ENCODE measurements at regions not wholly inside any gene's neighbourhood (a gene's known extent, or its start where the extent isn't known, plus 50 kb on each side); places are given as distances from the start of the nearest gene placed in this dataset.

GRCh38 chr2:150402953-150403352 is 84.5 kb downstream of the RND3 start:
- Histone ChIP-seq H3K27me3 (ENCODE audit: insufficient read depth, insufficient read length) (no peaks in the 10 kb centered on the region), H3K9ac (ENCODE audit: insufficient read length, low read depth) (no peak overlapping the region), H3K9me3 (ENCODE audit: insufficient read depth, low read length) (no peaks in the 10 kb centered on the region), H3K36me3 (ENCODE audit: insufficient read depth, insufficient read length, low read length) (no peaks in the 10 kb centered on the region), H3K4me1 (ENCODE audit: insufficient read depth, insufficient read length) (no peaks in the 10 kb centered on the region), H3K4me3 (ENCODE audit: insufficient read length, low read depth) (no peak overlapping the region)
- no peak for TF ChIP-seq ZNF274 (IDR thresholded peaks at IDR 0.05; ENCODE audit: low read depth, low read length)
- no peak for TF ChIP-seq YY1 (IDR thresholded peaks at IDR 0.05; ENCODE audit: insufficient read depth, insufficient read length)
- no peak for TF ChIP-seq SUZ12 (IDR thresholded peaks at IDR 0.05; ENCODE audit: extremely low read depth, insufficient read depth, insufficient read length)
- no peak for DNase-seq (ENCODE audit: low read depth, low spot score)

- no peak for TF ChIP-seq SUZ12 (IDR thresholded peaks at IDR 0.05; ENCODE audit: extremely low read depth, insufficient read depth, insufficient read length)
Observed at GRCh38 chr2:150400849-150401248, 86.6 kb downstream of the RND3 start.

GRCh38 chr2:150392614-150393013 is 94.9 kb downstream of the RND3 start:
- DNase-seq (ENCODE audit: low read depth, low spot score), result no peak
- H3K9ac ChIP-seq (ENCODE audit: insufficient read length, low read depth), result no peak overlapping the region
- H3K4me1 ChIP-seq (ENCODE audit: insufficient read depth, insufficient read length), result no peaks in the 10 kb centered on the region
- H3K9me3 ChIP-seq (ENCODE audit: insufficient read depth, low read length), result no peaks in the 10 kb centered on the region
- no peaks in the 10 kb centered on the region for H3K36me3 ChIP-seq (ENCODE audit: insufficient read depth, insufficient read length, low read length)
- TF ChIP-seq SUZ12 (IDR thresholded peaks at IDR 0.05; ENCODE audit: extremely low read depth, insufficient read depth, insufficient read length) (no peak), ZNF274 (IDR thresholded peaks at IDR 0.05; ENCODE audit: low read depth, low read length) (no peak), YY1 (IDR thresholded peaks at IDR 0.05; ENCODE audit: insufficient read depth, insufficient read length) (no peak)
- no peaks in the 10 kb centered on the region for H3K27me3 ChIP-seq (ENCODE audit: insufficient read depth, insufficient read length)
- H3K4me3 ChIP-seq (ENCODE audit: insufficient read length, low read depth), result no peak overlapping the region

More at GRCh38 chr2:150400849-150401248, 86.6 kb downstream of the RND3 start:
- DNase-seq (ENCODE audit: low read depth, low spot score), result no peak
- H3K4me3 ChIP-seq (ENCODE audit: insufficient read length, low read depth), result no peak overlapping the region
- no peak overlapping the region for H3K9ac ChIP-seq (ENCODE audit: insufficient read length, low read depth)
- no peaks in the 10 kb centered on the region for H3K4me1 ChIP-seq (ENCODE audit: insufficient read depth, insufficient read length)
- H3K27me3 ChIP-seq (ENCODE audit: insufficient read depth, insufficient read length), result no peaks in the 10 kb centered on the region
- no peaks in the 10 kb centered on the region for H3K9me3 ChIP-seq (ENCODE audit: insufficient read depth, low read length)
- H3K36me3 ChIP-seq (ENCODE audit: insufficient read depth, insufficient read length, low read length), result no peaks in the 10 kb centered on the region

DNA sequence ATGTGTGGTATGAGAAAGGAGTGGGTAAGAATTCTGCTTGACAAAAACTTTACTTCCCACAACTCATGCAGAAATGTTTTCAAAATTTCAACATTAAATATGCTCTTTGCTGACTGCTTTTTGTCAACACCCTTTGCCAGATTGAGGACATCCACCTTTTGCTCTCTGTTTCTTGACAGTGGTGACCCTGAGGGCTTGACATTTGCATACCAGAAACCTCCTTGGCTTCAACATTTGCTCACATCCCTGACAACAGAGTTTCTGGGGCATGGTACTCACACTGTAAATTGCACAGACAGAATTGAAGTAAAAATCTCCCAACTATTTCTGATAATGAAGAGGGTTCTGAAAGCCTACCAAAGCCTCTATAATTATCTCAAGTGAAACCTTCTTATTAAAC is 95.7 kb downstream of the RND3 start:
- H3K27me3 ChIP-seq (ENCODE audit: insufficient read depth, insufficient read length), result no peaks in the 10 kb centered on the region
- H3K9ac ChIP-seq (ENCODE audit: insufficient read length, low read depth), result no peak overlapping the region
- H3K9me3 ChIP-seq (ENCODE audit: insufficient read depth, low read length), result 0 out of 2 replicates have a peak, but pooled peaks cover under 1% of the 10 kb centered on the region
- no peaks in the 10 kb centered on the region for H3K36me3 ChIP-seq (ENCODE audit: insufficient read depth, insufficient read length, low read length)
- DNase-seq (ENCODE audit: low read depth, low spot score), result no peak
- H3K4me3 ChIP-seq (ENCODE audit: insufficient read length, low read depth), result no peak overlapping the region
- TF ChIP-seq ZNF274 (IDR thresholded peaks at IDR 0.05; ENCODE audit: low read depth, low read length), result no peak
- no peak for TF ChIP-seq SUZ12 (IDR thresholded peaks at IDR 0.05; ENCODE audit: extremely low read depth, insufficient read depth, insufficient read length)
- no peak for TF ChIP-seq YY1 (IDR thresholded peaks at IDR 0.05; ENCODE audit: insufficient read depth, insufficient read length)
- no peaks in the 10 kb centered on the region for H3K4me1 ChIP-seq (ENCODE audit: insufficient read depth, insufficient read length)

DNA sequence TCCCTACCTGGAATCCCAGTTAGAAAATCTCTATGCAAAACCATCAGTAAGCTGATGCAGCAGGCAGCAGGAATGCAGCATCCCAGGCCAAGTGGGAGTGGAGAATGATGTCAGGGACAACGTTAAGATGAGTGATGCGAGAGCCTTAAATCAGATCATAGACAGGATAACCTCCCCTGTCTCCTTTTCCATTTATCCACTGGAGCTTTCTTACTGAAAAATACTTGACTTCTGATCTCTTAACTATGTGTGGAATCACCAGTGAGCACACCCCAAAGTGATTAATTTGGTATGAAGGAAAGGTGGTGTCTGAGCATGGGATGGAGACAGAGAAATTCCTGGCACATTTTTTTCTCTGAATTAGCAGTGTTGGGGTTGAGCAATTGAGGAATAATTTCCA is 98.0 kb downstream of the RND3 start:
- TF ChIP-seq ZNF274 (IDR thresholded peaks at IDR 0.05; ENCODE audit: low read depth, low read length) (no peak), SUZ12 (IDR thresholded peaks at IDR 0.05; ENCODE audit: extremely low read depth, insufficient read depth, insufficient read length) (no peak), YY1 (IDR thresholded peaks at IDR 0.05; ENCODE audit: insufficient read depth, insufficient read length) (no peak)
- H3K4me3 ChIP-seq (ENCODE audit: insufficient read length, low read depth), result no peak overlapping the region
- H3K27me3 ChIP-seq (ENCODE audit: insufficient read depth, insufficient read length), result no peaks in the 10 kb centered on the region
- H3K36me3 ChIP-seq (ENCODE audit: insufficient read depth, insufficient read length, low read length), result no peaks in the 10 kb centered on the region
- no peak for DNase-seq (ENCODE audit: low read depth, low spot score)
- H3K9me3 ChIP-seq (ENCODE audit: insufficient read depth, low read length), result 0 out of 2 replicates have a peak, but pooled peaks cover 6% of the 10 kb centered on the region
- H3K4me1 ChIP-seq (ENCODE audit: insufficient read depth, insufficient read length), result no peaks in the 10 kb centered on the region
- H3K9ac ChIP-seq (ENCODE audit: insufficient read length, low read depth), result no peak overlapping the region

- Histone ChIP-seq H3K4me3 (ENCODE audit: insufficient read length, low read depth) (no peak overlapping the region), H3K27me3 (ENCODE audit: insufficient read depth, insufficient read length) (no peaks in the 10 kb centered on the region), H3K9me3 (ENCODE audit: insufficient read depth, low read length) (0 out of 2 replicates have a peak, but pooled peaks cover 6% of the 10 kb centered on the region), H3K4me1 (ENCODE audit: insufficient read depth, insufficient read length) (no peaks in the 10 kb centered on the region), H3K36me3 (ENCODE audit: insufficient read depth, insufficient read length, low read length) (no peaks in the 10 kb centered on the region), H3K9ac (ENCODE audit: insufficient read length, low read depth) (no peak overlapping the region)
- no peak for DNase-seq (ENCODE audit: low read depth, low spot score)
- TF ChIP-seq SUZ12 (IDR thresholded peaks at IDR 0.05; ENCODE audit: extremely low read depth, insufficient read depth, insufficient read length) (no peak), ZNF274 (IDR thresholded peaks at IDR 0.05; ENCODE audit: low read depth, low read length) (no peak), YY1 (IDR thresholded peaks at IDR 0.05; ENCODE audit: insufficient read depth, insufficient read length) (no peak)
Observed at GRCh38 chr2:150388289-150388625, 99.2 kb downstream of the RND3 start.

DNA sequence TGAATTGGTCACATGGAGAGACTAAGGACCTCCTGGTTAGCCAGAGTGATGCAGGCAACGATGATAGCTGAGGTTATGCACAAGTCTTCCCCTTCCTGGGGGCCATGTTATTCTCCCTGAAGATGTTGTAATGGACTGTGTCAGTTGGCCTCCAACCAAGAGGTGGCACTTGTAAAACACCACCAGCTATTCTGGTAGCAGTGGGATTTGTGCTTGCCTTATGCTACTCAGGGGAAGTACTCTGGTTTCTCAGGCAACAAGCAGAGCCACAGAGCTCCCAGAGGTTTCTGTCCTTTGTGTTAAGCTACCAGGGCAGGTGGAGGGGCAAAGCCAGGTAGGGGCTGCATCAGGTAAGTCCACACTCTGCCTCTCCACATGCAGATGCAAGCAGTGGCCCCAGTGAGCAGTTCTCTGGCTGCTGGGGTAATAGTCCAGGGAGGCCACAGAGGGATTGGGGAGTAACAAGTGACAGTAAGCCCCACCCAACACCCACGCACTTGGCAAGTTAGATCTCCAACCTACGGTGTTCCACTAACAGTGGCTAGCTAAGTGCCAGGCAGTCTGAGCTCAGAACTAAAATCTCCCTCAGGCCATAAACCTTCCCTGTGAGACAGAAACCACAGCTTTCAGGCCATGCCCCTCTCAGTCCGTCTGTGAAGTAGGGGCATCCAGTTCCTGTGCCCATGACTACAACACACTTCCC is 99.7 kb downstream of the RND3 start:
- no peaks in the 10 kb centered on the region for H3K27me3 ChIP-seq (ENCODE audit: insufficient read depth, insufficient read length)
- H3K4me3 ChIP-seq (ENCODE audit: insufficient read length, low read depth), result no peak overlapping the region
- H3K36me3 ChIP-seq (ENCODE audit: insufficient read depth, insufficient read length, low read length), result no peaks in the 10 kb centered on the region
- DNase-seq (ENCODE audit: low read depth, low spot score), result no peak
- no peak for TF ChIP-seq SUZ12 (IDR thresholded peaks at IDR 0.05; ENCODE audit: extremely low read depth, insufficient read depth, insufficient read length)
- no peak for TF ChIP-seq YY1 (IDR thresholded peaks at IDR 0.05; ENCODE audit: insufficient read depth, insufficient read length)
- TF ChIP-seq ZNF274 (IDR thresholded peaks at IDR 0.05; ENCODE audit: low read depth, low read length), result no peak
- no peak overlapping the region for H3K9ac ChIP-seq (ENCODE audit: insufficient read length, low read depth)
- 0 out of 2 replicates have a peak, but pooled peaks cover 6% of the 10 kb centered on the region for H3K9me3 ChIP-seq (ENCODE audit: insufficient read depth, low read length)
- no peaks in the 10 kb centered on the region for H3K4me1 ChIP-seq (ENCODE audit: insufficient read depth, insufficient read length)
